Activated CD4-positive, alpha-beta T cell treated with anti-CD3 and anti-CD28 coated beads for 36 hours (primary cell): ENCODE measurements at regions not wholly inside any gene's neighbourhood (a gene's known extent, or its start where the extent isn't known, plus 50 kb on each side); places are given as distances from the start of the nearest gene placed in this dataset.
"Not testable (repeated sequence)": the region's sequence is repeated elsewhere in the genome, so short reads cannot be mapped to it uniquely, and the experiment has no call there.

ENCODE experiments used
- ATAC-seq: fragments of 200-7000 bp; cut with Tn5 transposase; one replicate; pipeline ENCODE4 v1.10.0; 2021; ENCODE audit warnings: mild to moderate bottlenecking, moderate library complexity
- CTCF ChIA-PET: fragments of 350-600 bp; sonication (Branson Sonifier 250); formaldehyde crosslinking; loops from one replicate; lab custom pipeline; 2021; ENCODE audit warnings: antibody characterized with exemption; lab: Charles Lee
- POLR2A ChIA-PET: fragments of 350-600 bp; sonication (Branson Sonifier 250); formaldehyde crosslinking; loops from one replicate; lab custom pipeline; 2021; ENCODE audit warnings: antibody characterized with exemption, inconsistent platforms; lab: Charles Lee
- DNase-seq: peaks from one replicate; pipeline ENCODE4 v3.0.0-alpha.2; 2020
- H3K27ac Mint-ChIP-seq: one replicate; pipeline ENCODE4 v1.8.0; 2021; ENCODE audit warnings: mixed read lengths
- H3K27me3 Mint-ChIP-seq: one replicate; pipeline ENCODE4 v1.8.0; 2021; ENCODE audit warnings: mixed read lengths
- H3K36me3 Mint-ChIP-seq: one replicate; pipeline ENCODE4 v1.8.0; 2021; ENCODE audit warnings: low read depth, mixed read lengths
- H3K4me1 Mint-ChIP-seq: one replicate; pipeline ENCODE4 v1.8.0; 2021; ENCODE audit warnings: mixed read lengths
- H3K4me3 Mint-ChIP-seq: one replicate; pipeline ENCODE4 v1.8.0; 2021; ENCODE audit warnings: mild to moderate bottlenecking, moderate library complexity, mixed read lengths
- H3K9me3 Mint-ChIP-seq: one replicate; pipeline ENCODE4 v1.8.0; 2021; ENCODE audit warnings: low read depth, mixed read lengths
- intact Hi-C, 2 experiments: fragments of 100-400 bp; cut with DNase I in 1 of 2; cut with micrococcal nuclease in 1 of 2; formaldehyde crosslinking; loops; one replicate each; pipeline versions ENCODE4 v1.14.2 to v1.15.1; 2022 to 2024; cut with DNase I, micrococcal nuclease

DNA sequence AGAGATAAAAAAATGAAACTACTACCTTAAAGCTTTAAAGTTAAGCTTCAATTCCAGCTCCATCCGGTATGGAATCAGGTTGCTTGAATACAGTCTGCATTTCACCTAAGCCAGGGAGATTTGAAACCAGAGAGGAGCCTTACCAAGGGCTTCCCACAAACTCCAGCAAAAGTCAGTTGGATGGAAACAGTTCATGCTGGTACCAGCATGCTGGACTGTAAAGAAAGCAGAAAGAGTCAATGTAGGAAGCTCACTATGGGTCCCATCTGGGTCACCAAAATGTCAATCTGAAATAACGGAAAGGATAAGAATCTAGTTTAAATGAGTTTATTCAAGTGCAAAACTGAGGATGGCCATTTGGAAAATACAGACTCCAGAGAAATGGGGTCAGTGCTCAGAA, 65.3 kb downstream of the CDO1 start:
- no peak overlapping the region for H3K27ac Mint-ChIP-seq
- POLR2A ChIA-PET: no interaction called here
- no peaks in the 10 kb centered on the region for H3K9me3 Mint-ChIP-seq
- H3K4me3 Mint-ChIP-seq: no peak overlapping the region
- H3K27me3 Mint-ChIP-seq: peaks cover 19% of the 10 kb centered on the region
- intact Hi-C loops: no loop called here
- DNase-seq: no peak
- CTCF ChIA-PET: interaction anchor here (0.6 to 1.3 kb wide), 3 partner anchors 8 to 116 kb away, joined by 3 read pairs; no protein-coding TSS in a partner anchor
- ATAC-seq: no peak
- no peaks in the 10 kb centered on the region for H3K36me3 Mint-ChIP-seq
- peaks cover 3% of the 10 kb centered on the region for H3K4me1 Mint-ChIP-seq

DNA sequence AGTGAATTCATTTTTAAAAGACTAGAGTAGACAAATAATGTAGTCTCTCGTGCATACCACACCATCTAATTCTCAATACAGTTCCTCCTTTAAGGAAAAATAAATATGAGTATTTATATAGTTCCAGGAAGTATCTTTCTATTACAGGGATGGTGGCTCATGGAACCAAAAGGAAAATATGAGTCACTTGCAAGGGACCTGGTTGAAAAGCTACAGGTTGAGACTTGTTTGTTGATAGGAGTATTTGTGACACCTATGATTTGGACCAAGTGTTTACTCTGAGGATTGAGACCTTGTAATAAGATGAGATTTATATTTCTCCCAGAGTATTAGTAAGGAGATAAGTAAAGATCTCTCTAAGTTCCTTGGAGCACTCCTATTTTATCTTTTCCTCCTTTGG, 67.4 kb downstream of the CDO1 start:
- POLR2A ChIA-PET: no interaction called here
- CTCF ChIA-PET: interaction anchor here (1.1 kb wide), 1 partner anchor 77 kb away, joined by 3 read pairs; no protein-coding TSS in a partner anchor
- Mint-ChIP-seq H3K27ac (no peak overlapping the region), H3K4me1 (peaks cover 3% of the 10 kb centered on the region), H3K36me3 (no peaks in the 10 kb centered on the region), H3K27me3 (peaks cover 20% of the 10 kb centered on the region), H3K9me3 (peaks cover 5% of the 10 kb centered on the region), H3K4me3 (no peak overlapping the region)
- ATAC-seq (no peak), DNase-seq (no peak)
- intact Hi-C loops: no loop called here

DNA sequence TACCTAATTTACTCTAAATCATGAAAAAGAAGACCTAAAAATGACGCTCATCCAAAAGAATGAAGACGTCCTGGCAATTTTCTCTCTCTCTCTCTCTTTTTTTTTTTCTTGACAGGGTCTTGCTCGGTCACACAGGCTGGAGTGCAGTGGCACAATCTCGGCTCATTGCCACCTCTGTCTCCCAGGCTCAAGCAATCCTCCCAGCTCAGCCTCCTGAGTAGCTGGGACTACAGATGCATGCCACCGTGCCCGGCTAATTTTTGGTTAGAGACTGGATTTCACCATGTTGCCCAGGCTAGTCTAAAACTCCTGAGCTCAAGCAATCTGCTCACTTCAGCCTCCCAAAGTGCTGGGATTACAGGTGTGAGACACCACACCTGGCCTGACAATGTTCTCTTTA, 77.2 kb downstream of the CDO1 start:
- H3K27ac Mint-ChIP-seq, H3K4me3 Mint-ChIP-seq, CTCF ChIA-PET, ATAC-seq, H3K36me3 Mint-ChIP-seq, POLR2A ChIA-PET, DNase-seq, intact Hi-C loops: not testable (repeated sequence)
- Mint-ChIP-seq H3K4me1 (peaks cover 17% of the 10 kb centered on the region), H3K9me3 (peaks cover 13% of the 10 kb centered on the region), H3K27me3 (peaks cover 49% of the 10 kb centered on the region)

DNA sequence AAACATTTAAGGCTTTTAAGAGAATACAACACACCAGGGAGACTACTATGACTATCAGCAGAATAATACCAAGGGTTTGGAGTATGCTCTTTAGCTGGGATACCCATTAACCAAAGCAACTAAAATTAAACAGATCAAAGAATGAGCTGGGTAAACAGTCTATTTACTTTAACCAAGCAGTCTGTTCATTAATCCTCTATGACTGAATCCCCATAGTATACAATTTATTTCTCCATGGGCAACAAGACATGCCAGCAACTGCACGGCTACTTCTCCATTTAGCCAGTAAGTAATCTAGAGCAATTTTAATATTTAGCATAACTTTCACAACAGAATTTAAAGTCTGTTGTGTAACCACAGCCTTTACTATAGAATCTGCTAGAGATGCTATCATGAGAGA, 77.6 kb downstream of the CDO1 start:
- POLR2A ChIA-PET: no interaction called here
- ATAC-seq (no peak), DNase-seq (no peak)
- no peaks in the 10 kb centered on the region for H3K36me3 Mint-ChIP-seq
- CTCF ChIA-PET: interaction anchor here (0.6 kb wide), 1 partner anchor 11 kb away, joined by 3 read pairs; no protein-coding TSS in a partner anchor
- H3K4me1 Mint-ChIP-seq: peaks cover 17% of the 10 kb centered on the region
- H3K27me3 Mint-ChIP-seq: peaks cover 49% of the 10 kb centered on the region
- H3K27ac Mint-ChIP-seq: no peak overlapping the region
- no peak overlapping the region for H3K4me3 Mint-ChIP-seq
- H3K9me3 Mint-ChIP-seq: peaks cover 9% of the 10 kb centered on the region
- intact Hi-C loops: no loop called here

DNA sequence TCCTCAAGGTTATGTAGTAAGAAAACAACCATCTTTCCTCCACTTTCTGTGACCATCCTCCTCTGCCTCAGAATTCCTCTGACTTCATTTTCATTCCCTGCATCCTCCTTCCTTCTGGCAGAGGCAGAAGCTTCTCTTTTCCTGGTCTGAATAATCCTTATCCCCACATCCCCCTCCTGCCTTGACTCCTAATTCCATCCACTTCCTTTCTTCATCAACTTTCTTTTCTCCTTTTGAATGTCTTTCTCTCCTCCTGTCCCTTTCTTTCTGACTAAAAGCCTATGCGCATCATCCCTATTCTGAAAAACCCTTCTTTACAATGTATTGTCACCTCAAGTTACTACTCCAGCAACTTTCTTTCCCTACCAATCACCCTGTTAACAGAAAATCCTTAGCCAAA, 79.0 kb downstream of the CDO1 start:
- ChIA-PET CTCF (interaction anchor here (0.7 kb wide), 1 partner anchor 609 kb away, joined by 3 read pairs; no protein-coding TSS in a partner anchor), POLR2A (no interaction called here)
- no peaks in the 10 kb centered on the region for H3K36me3 Mint-ChIP-seq
- H3K9me3 Mint-ChIP-seq: peaks cover 2% of the 10 kb centered on the region
- no peak overlapping the region for H3K4me3 Mint-ChIP-seq
- DNase-seq (no peak), ATAC-seq (no peak)
- intact Hi-C loops: no loop called here
- no peak overlapping the region for H3K27ac Mint-ChIP-seq
- peaks cover 17% of the 10 kb centered on the region for H3K4me1 Mint-ChIP-seq
- H3K27me3 Mint-ChIP-seq: peaks cover 52% of the 10 kb centered on the region

DNA sequence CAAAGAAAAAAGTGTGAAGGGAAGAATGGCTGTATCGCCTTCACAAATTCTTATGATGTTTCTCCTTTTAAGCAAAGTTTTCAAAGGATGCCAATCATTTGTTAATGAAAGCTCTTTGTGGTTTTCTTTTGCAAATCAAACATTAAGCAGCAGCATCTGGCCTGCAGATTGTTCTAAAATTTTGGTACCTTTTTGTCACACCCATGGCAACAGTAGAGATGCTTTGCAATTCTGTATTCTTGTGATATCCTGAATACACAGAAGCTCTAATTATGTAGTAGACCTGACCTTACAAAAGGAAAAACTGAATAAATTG, 79.8 kb downstream of the CDO1 start:
- Mint-ChIP-seq H3K36me3 (no peaks in the 10 kb centered on the region), H3K9me3 (peaks cover 2% of the 10 kb centered on the region), H3K4me3 (no peak overlapping the region), H3K27ac (no peak overlapping the region), H3K27me3 (peaks cover 49% of the 10 kb centered on the region), H3K4me1 (peaks cover 17% of the 10 kb centered on the region)
- DNase-seq: no peak
- intact Hi-C loops: no loop called here
- POLR2A ChIA-PET: no interaction called here
- ATAC-seq: no peak
- CTCF ChIA-PET: no interaction called here

DNA sequence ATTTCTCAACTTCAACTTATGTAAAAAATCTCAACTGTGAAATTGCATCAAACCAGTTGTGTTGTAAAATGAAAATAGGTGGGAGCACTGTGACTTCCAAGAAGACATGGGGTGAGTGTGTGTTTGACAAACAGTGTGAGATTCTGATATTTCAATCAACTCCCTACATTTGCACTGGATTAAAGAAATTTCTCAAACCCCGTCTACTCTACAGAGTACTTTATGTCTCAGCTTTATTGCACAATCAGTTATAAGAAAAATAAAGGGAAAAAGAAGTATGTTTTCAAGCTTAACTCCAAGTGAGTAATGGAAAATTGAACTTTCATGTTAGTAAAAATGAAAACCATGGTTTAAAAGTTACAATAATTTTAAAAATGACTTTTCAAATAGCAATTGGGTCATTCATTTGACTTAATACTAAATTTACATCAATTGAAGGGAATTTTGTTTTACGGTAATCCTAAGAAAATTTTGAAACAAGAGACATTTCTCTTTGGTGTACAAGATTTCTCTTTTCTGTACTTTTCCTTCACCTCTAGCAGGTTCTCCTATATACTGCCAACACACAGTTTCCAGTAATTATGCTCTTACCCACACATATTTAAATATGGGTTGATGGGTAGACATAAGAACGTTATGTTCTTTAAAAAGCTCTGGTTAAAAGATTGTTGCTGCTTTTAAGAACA, 80.3 kb downstream of the CDO1 start:
- Mint-ChIP-seq H3K4me3 (no peak overlapping the region), H3K36me3 (no peaks in the 10 kb centered on the region), H3K27ac (no peak overlapping the region), H3K9me3 (peaks cover 2% of the 10 kb centered on the region), H3K27me3 (peaks cover 49% of the 10 kb centered on the region), H3K4me1 (peaks cover 17% of the 10 kb centered on the region)
- intact Hi-C loops: no loop called here
- ChIA-PET CTCF (interaction anchor here (0.7 kb wide), 1 partner anchor 95 kb away, joined by 4 read pairs; no protein-coding TSS in a partner anchor), POLR2A (interaction anchor here (0.6 kb wide), 1 partner anchor 37 kb away, joined by 4 read pairs; no protein-coding TSS in a partner anchor)
- ATAC-seq: peak; percentile 81
- no peak for DNase-seq

DNA sequence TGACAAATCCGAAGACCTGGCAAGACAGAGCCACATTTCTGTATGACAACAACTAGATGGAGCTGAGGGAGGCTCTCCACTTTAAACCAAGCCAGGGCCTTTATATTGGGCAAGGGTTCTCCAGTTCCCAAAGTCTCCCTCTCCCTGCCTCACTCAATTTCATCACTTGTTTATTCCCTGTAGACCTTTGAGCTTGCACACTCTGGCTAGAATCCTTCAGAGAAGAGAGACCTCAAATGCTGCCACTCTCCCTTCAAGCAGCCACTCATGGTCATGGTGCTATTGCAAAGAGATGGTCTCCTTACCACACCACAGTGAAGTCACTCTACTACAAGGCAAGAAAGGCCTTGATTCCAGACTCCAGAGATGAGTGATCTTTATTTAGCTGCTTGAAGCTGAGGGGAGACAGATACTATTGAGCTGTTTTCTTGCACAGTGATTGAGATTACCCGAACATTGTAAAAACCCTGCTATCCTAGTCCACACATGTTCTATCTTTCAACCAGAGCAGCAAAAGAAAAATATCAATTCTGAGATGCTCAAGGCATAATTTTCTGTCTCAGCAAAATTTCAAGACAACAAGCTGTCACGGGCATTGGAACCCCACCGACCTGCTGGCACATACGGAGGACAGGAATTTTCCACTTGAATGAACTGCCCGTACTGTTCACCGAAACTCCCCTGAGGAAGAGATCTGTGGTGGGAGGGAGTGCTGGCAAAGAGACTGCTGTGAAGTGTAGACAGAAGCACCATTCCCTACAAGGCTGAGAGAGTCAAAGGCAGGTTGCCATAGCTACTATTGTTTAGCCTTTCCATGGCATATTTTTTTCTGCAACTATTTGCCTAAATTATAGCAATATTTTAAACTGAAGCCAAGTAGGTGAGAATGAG, 81.1 kb downstream of the CDO1 start:
- intact Hi-C loops: no loop called here
- no peaks in the 10 kb centered on the region for H3K36me3 Mint-ChIP-seq
- DNase-seq (no peak), ATAC-seq (peak; percentile 36)
- no peak overlapping the region for H3K4me3 Mint-ChIP-seq
- H3K27ac Mint-ChIP-seq: no peak overlapping the region
- peaks cover 46% of the 10 kb centered on the region for H3K27me3 Mint-ChIP-seq
- H3K9me3 Mint-ChIP-seq: peaks cover under 1% of the 10 kb centered on the region
- ChIA-PET CTCF (interaction anchor here (0.7 kb wide), 1 partner anchor 96 kb away, joined by 4 read pairs; no protein-coding TSS in a partner anchor), POLR2A (interaction anchor here (0.6 kb wide), 1 partner anchor 38 kb away, joined by 4 read pairs; no protein-coding TSS in a partner anchor)
- H3K4me1 Mint-ChIP-seq: peaks cover 17% of the 10 kb centered on the region

DNA sequence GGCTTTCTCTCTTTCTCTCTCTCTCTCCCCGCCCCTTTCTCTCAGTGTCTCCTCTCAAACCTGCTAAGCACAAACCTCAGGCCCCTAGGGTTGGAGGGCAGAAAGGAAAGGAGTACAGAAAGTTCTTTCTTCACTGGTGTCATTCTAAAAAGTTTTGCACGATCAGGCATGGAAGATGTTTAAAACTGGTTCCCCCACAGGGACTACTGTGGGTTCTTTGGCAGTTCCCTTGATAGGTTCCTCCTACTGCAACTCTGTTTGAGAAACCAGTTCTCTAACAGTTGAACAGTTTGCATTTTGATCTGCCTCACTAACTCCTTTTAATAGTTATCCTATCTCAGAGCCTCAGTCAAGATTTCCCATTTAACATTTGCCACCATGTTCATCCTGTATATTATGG, 82.9 kb downstream of the CDO1 start:
- CTCF ChIA-PET: no interaction called here
- Mint-ChIP-seq H3K4me3 (no peak overlapping the region), H3K36me3 (no peaks in the 10 kb centered on the region), H3K4me1 (peaks cover 17% of the 10 kb centered on the region), H3K27me3 (peaks cover 42% of the 10 kb centered on the region), H3K27ac (no peak overlapping the region), H3K9me3 (no peaks in the 10 kb centered on the region)
- no peak for ATAC-seq
- POLR2A ChIA-PET: no interaction called here
- no peak for DNase-seq
- intact Hi-C loops: no loop called here

DNA sequence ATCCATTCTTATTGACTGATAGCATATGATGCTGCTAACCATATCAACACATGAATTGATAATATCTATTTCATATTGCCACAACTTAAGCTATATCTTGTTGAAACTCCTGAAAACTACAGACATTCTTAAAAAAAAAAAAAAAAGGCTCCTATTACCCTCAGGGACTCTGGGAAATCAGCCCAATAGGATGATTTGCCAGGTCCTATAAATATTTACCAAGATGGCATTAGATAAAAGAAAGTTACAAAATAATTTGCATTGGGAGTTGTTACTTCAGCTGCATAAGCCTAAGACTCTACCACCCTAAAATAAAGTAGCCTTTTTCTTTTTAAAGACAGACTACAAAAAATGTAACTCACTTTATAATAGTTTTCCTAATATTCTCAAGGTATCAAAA, 84.4 kb downstream of the CDO1 start:
- DNase-seq (no peak), ATAC-seq (no peak)
- no peak overlapping the region for H3K27ac Mint-ChIP-seq
- no peak overlapping the region for H3K4me3 Mint-ChIP-seq
- H3K4me1 Mint-ChIP-seq: peaks cover 11% of the 10 kb centered on the region
- peaks cover 32% of the 10 kb centered on the region for H3K27me3 Mint-ChIP-seq
- CTCF ChIA-PET: interaction anchor here (0.6 kb wide), 1 partner anchor 26 kb away, joined by 3 read pairs; no protein-coding TSS in a partner anchor
- POLR2A ChIA-PET: no interaction called here
- intact Hi-C loops: no loop called here
- H3K36me3 Mint-ChIP-seq: no peaks in the 10 kb centered on the region
- H3K9me3 Mint-ChIP-seq: no peaks in the 10 kb centered on the region

DNA sequence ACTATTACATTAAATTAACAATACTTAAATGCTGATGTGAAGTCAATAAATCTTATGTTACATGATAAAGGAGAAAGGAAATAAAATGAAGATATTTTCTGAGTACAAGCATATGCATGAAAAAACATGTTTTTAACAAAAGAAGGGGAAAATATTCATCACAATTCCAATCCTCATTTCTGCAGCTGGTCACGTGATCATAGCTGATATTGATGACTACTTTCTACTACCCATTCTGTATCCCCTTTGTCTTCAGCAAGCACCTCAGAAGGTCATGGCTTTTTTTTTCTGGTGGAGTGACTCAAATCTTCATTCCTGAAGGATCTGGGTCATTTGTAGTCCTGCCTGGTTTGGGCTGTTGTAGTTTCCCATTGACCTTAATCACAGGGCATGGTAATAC, 90.9 kb downstream of the CDO1 start:
- intact Hi-C loops: no loop called here
- Mint-ChIP-seq H3K4me1 (no peaks in the 10 kb centered on the region), H3K36me3 (no peaks in the 10 kb centered on the region), H3K4me3 (no peak overlapping the region), H3K27me3 (peaks cover 27% of the 10 kb centered on the region), H3K9me3 (no peaks in the 10 kb centered on the region), H3K27ac (no peak overlapping the region)
- POLR2A ChIA-PET: interaction anchor here (0.6 kb wide), 1 partner anchor 21 kb away, joined by 10 read pairs; no protein-coding TSS in a partner anchor
- DNase-seq (no peak), ATAC-seq (no peak)
- CTCF ChIA-PET: no interaction called here
